DND-41 (cell line): ENCODE measurements at regions not wholly inside any gene's neighbourhood (a gene's known extent, or its start where the extent isn't known, plus 50 kb on each side); places are given as distances from the start of the nearest gene placed in this dataset.

Experiments used
- EZH2 ChIP-seq: IDR thresholded peaks from 3 replicates; pipeline ENCODE4 v1.6.1; 2012; ENCODE audit warnings: borderline replicate concordance, low read depth, mild to moderate bottlenecking, moderate library complexity, low read length, inconsistent platforms; ENCODE audit not compliant: severe bottlenecking
- TF ChIP-seq, protein P1 (sequence below): IDR thresholded peaks from 2 replicates; pipeline ENCODE4 v1.5.1; 2012; ENCODE audit warnings: borderline replicate concordance, low read length, moderate library complexity, mild to moderate bottlenecking; ENCODE audit not compliant: poor library complexity, severe bottlenecking; ENCODE audit errors: extremely low read depth

DNA sequence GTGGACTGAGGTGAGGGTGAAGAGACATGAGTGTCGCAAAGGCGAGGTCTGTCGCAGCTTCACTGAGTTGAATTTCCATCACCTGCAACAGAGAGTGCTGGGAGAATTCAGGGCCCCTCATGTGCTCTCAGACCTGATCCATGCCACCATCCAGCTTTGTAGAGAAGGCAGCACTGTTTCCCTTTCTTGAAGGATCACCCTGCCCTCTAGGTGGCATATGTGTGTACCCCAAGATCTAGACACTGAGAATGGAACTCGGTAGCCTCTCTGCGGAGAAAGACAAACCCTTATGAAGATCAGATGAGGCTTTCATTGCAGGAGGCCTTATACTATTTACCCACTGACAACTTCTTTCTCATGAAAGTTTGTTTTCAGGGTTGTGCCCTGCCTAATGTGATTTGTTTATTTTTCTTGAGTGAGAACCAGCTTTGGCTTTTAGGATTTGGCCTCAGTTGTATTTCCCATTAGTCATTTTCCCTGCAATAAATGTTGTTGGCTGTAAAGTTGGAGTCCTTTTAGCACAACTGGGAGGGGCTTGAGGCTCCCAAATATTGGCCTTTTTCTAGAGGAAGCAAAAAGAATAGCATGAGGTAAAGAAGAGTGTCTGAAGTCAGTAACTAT is 811.3 kb downstream of the DHX35 start:
- TF ChIP-seq, protein P1, sequence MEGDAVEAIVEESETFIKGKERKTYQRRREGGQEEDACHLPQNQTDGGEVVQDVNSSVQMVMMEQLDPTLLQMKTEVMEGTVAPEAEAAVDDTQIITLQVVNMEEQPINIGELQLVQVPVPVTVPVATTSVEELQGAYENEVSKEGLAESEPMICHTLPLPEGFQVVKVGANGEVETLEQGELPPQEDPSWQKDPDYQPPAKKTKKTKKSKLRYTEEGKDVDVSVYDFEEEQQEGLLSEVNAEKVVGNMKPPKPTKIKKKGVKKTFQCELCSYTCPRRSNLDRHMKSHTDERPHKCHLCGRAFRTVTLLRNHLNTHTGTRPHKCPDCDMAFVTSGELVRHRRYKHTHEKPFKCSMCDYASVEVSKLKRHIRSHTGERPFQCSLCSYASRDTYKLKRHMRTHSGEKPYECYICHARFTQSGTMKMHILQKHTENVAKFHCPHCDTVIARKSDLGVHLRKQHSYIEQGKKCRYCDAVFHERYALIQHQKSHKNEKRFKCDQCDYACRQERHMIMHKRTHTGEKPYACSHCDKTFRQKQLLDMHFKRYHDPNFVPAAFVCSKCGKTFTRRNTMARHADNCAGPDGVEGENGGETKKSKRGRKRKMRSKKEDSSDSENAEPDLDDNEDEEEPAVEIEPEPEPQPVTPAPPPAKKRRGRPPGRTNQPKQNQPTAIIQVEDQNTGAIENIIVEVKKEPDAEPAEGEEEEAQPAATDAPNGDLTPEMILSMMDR, result no peak
- TF ChIP-seq EZH2, result no peak
